WTC11 (cell line): ENCODE measurements at regions not wholly inside any gene's neighbourhood (a gene's known extent, or its start where the extent isn't known, plus 50 kb on each side); places are given as distances from the start of the nearest gene placed in this dataset.
A peak's percentile ranks its signal among the peaks of the same experiment; 100 is the strongest.

Experiments used
- ATAC-seq: fragments of 200-7000 bp; cut with Tn5 transposase; 2 replicates; pipeline ENCODE4 v1.10.0; 2021; ENCODE audit warnings: mild to moderate bottlenecking, moderate library complexity
- CTCF ChIA-PET: fragments of 300-600 bp; sonication (Branson Sonifier 250); formaldehyde crosslinking; loops from one replicate; lab custom pipeline; 2021; ENCODE audit warnings: antibody characterized with exemption; lab: Charles Lee
- POLR2A ChIA-PET: fragments of 350-600 bp; sonication (Branson Sonifier 250); formaldehyde crosslinking; loops from one replicate; lab custom pipeline; 2021; ENCODE audit warnings: antibody characterized with exemption; lab: Charles Lee
- DNase-seq: peaks from one replicate; pipeline ENCODE4 v3.0.0; 2021; ENCODE audit warnings: low spot score
- H3K27ac Mint-ChIP-seq: 2 replicates; pipeline ENCODE4 v1.8.0; 2021; ENCODE audit warnings: mixed read lengths
- H3K27me3 Mint-ChIP-seq: 2 replicates; pipeline ENCODE4 v1.8.0; 2021; ENCODE audit warnings: low read depth, mild to moderate bottlenecking, moderate library complexity, mixed read lengths
- H3K36me3 Mint-ChIP-seq: 2 replicates; pipeline ENCODE4 v1.8.0; 2021; ENCODE audit warnings: mixed read lengths
- H3K4me1 Mint-ChIP-seq: 2 replicates; pipeline ENCODE4 v1.8.0; 2022; ENCODE audit warnings: mixed read lengths
- H3K4me3 Mint-ChIP-seq: 2 replicates; pipeline ENCODE4 v1.8.0; 2021; ENCODE audit warnings: mild to moderate bottlenecking, moderate library complexity, mixed read lengths
- H3K9me3 Mint-ChIP-seq: 2 replicates; pipeline ENCODE4 v1.8.0; 2021; ENCODE audit warnings: mixed read lengths
- AFF4 ChIP-seq: sonication (generic); formaldehyde crosslinking; IDR thresholded peaks from 2 replicates; pipeline ENCODE4 v1.8.1; 2023; ENCODE audit warnings: mild to moderate bottlenecking, missing genetic modification reagents, borderline replicate concordance
- ATF1 ChIP-seq: sonication (generic); formaldehyde crosslinking; IDR thresholded peaks from 2 replicates; pipeline ENCODE4 v1.8.1; 2023; ENCODE audit warnings: mild to moderate bottlenecking, moderate library complexity, missing genetic modification reagents
- E2F1 ChIP-seq: sonication (generic); formaldehyde crosslinking; IDR thresholded peaks from 2 replicates; pipeline ENCODE4 v1.8.0; 2022; ENCODE audit warnings: mild to moderate bottlenecking, missing genetic modification reagents
- EMX1 ChIP-seq: fragments of 250-450 bp; sonication (Bioruptor Pico); IDR thresholded peaks from 2 replicates; pipeline ENCODE4 v1.8.0; 2021; ENCODE audit warnings: mild to moderate bottlenecking
- MLX ChIP-seq: sonication (generic); formaldehyde crosslinking; IDR thresholded peaks from 2 replicates; pipeline ENCODE4 v1.8.1; 2023; ENCODE audit warnings: mild to moderate bottlenecking, missing genetic modification reagents, moderate library complexity
- NFATC4 ChIP-seq: fragments of 250-450 bp; sonication (Bioruptor Pico); IDR thresholded peaks from 2 replicates; pipeline ENCODE4 v1.9.0; 2021; ENCODE audit warnings: mild to moderate bottlenecking
- NR1H2 ChIP-seq: sonication (generic); formaldehyde crosslinking; IDR thresholded peaks from 2 replicates; pipeline ENCODE4 v1.9.0; 2021; ENCODE audit warnings: mild to moderate bottlenecking, moderate library complexity, missing genetic modification reagents
- NR2C2 ChIP-seq: sonication (generic); formaldehyde crosslinking; IDR thresholded peaks from 2 replicates; pipeline ENCODE4 v1.8.0; 2022; ENCODE audit warnings: mild to moderate bottlenecking, missing genetic modification reagents
- RELA ChIP-seq: sonication (generic); formaldehyde crosslinking; IDR thresholded peaks from 2 replicates; pipeline ENCODE4 v1.8.1; 2022; ENCODE audit warnings: missing genetic modification reagents, mild to moderate bottlenecking, borderline replicate concordance
- TEAD1 ChIP-seq: sonication (generic); formaldehyde crosslinking; IDR thresholded peaks from 2 replicates; pipeline ENCODE4 v1.8.0; 2022; ENCODE audit warnings: mild to moderate bottlenecking, missing genetic modification reagents
- USF2 ChIP-seq: sonication (generic); formaldehyde crosslinking; IDR thresholded peaks from 2 replicates; pipeline ENCODE4 v1.8.1; 2023; ENCODE audit warnings: mild to moderate bottlenecking, missing genetic modification reagents, moderate library complexity
- ZBTB43 ChIP-seq: sonication (generic); formaldehyde crosslinking; IDR thresholded peaks from 2 replicates; pipeline ENCODE4 v1.8.1; 2023; ENCODE audit warnings: mild to moderate bottlenecking, missing genetic modification reagents
- ZNF219 ChIP-seq: sonication (generic); formaldehyde crosslinking; IDR thresholded peaks from 2 replicates; pipeline ENCODE4 v1.8.0; 2023; ENCODE audit warnings: missing genetic modification reagents, mild to moderate bottlenecking, borderline replicate concordance
- ZNF532 ChIP-seq: fragments of 250-450 bp; sonication (Bioruptor Pico); IDR thresholded peaks from 2 replicates; pipeline ENCODE4 v1.9.0; 2021; ENCODE audit warnings: mild to moderate bottlenecking, borderline replicate concordance
- TF ChIP-seq, protein P1 (sequence below): sonication (generic); formaldehyde crosslinking; IDR thresholded peaks from 2 replicates; pipeline ENCODE4 v1.8.1; 2022; ENCODE audit warnings: missing genetic modification reagents, borderline replicate concordance
- TF ChIP-seq, protein P2 (sequence below): sonication (generic); formaldehyde crosslinking; IDR thresholded peaks from 2 replicates; pipeline ENCODE4 v1.8.0; 2022; ENCODE audit warnings: mild to moderate bottlenecking, missing genetic modification reagents

DNA sequence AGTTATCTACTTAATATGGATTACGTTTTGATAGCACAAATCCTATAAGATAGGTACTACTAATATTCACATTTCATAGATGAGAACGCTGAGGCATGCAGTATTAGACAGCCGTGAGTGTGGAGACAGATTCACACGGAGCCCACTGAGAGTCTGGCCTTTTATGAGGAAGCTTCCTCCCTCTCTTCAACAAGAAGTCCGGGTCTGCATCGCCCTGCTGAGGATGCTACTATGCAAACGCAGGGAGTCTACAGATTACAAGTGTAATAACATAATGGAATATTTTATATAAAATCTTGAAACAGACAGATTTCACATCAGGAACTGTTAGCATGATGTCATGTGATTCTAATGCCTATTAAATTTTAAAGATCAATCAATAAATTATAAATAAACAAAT is 255.9 kb upstream of the GLI3 start:
- Mint-ChIP-seq H3K27ac (no peak overlapping the region), H3K4me1 (peaks cover 23% of the 10 kb centered on the region), H3K4me3 (peak overlapping the region; percentile 76), H3K36me3 (no peaks in the 10 kb centered on the region)
- TF ChIP-seq, protein P1, sequence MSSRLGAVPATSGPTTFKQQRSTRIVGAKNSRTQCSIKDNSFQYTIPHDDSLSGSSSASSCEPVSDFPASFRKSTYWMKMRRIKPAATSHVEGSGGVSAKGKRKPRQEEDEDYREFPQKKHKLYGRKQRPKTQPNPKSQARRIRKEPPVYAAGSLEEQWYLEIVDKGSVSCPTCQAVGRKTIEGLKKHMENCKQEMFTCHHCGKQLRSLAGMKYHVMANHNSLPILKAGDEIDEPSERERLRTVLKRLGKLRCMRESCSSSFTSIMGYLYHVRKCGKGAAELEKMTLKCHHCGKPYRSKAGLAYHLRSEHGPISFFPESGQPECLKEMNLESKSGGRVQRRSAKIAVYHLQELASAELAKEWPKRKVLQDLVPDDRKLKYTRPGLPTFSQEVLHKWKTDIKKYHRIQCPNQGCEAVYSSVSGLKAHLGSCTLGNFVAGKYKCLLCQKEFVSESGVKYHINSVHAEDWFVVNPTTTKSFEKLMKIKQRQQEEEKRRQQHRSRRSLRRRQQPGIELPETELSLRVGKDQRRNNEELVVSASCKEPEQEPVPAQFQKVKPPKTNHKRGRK (CRISPR knock-in tag): no peak
- TF ChIP-seq AFF4 (CRISPR knock-in tag) (no peak), ZNF219 (CRISPR knock-in tag) (no peak), NR1H2 (no peak), RELA (CRISPR knock-in tag) (no peak), EMX1 (no peak), MLX (CRISPR knock-in tag) (no peak), ATF1 (CRISPR knock-in tag) (no peak), E2F1 (CRISPR knock-in tag) (no peak), ZBTB43 (CRISPR knock-in tag) (no peak)
- TF ChIP-seq, all 79 proteins: peak for 0
- POLR2A ChIA-PET: no interaction called here
- no peak for DNase-seq
- CTCF ChIA-PET: interaction anchor here (0.7 to 2.0 kb wide), 4 partner anchors 11 to 552 kb away, joined by 3 to 7 read pairs (median 4); no protein-coding TSS in a partner anchor
- H3K9me3 Mint-ChIP-seq: no peaks in the 10 kb centered on the region
- ATAC-seq: no peak
- peaks cover 13% of the 10 kb centered on the region for H3K27me3 Mint-ChIP-seq

GRCh38 chr7:42491106-42491505 is 254.1 kb upstream of the GLI3 start:
- H3K27me3 Mint-ChIP-seq: peaks cover 13% of the 10 kb centered on the region
- ATAC-seq (no peak), DNase-seq (no peak)
- H3K9me3 Mint-ChIP-seq: no peaks in the 10 kb centered on the region
- CTCF ChIA-PET: no interaction called here
- H3K4me1 Mint-ChIP-seq: peaks cover 23% of the 10 kb centered on the region
- H3K27ac Mint-ChIP-seq: no peak overlapping the region
- H3K4me3 Mint-ChIP-seq: no peak overlapping the region
- POLR2A ChIA-PET: no interaction called here
- H3K36me3 Mint-ChIP-seq: no peaks in the 10 kb centered on the region
- TF ChIP-seq TEAD1 (CRISPR knock-in tag) (no peak), NFATC4 (CRISPR knock-in tag) (no peak), MLX (CRISPR knock-in tag) (no peak), ZNF532 (CRISPR knock-in tag) (no peak), USF2 (CRISPR knock-in tag) (no peak), NR2C2 (no peak)
- TF ChIP-seq, protein P2, sequence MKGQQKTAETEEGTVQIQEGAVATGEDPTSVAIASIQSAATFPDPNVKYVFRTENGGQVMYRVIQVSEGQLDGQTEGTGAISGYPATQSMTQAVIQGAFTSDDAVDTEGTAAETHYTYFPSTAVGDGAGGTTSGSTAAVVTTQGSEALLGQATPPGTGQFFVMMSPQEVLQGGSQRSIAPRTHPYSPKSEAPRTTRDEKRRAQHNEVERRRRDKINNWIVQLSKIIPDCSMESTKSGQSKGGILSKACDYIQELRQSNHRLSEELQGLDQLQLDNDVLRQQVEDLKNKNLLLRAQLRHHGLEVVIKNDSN: no peak
